Calu3 (cell line): ENCODE measurements at regions not wholly inside any gene's neighbourhood (a gene's known extent, or its start where the extent isn't known, plus 50 kb on each side); places are given as distances from the start of the nearest gene placed in this dataset.

ENCODE experiments used
- BruUV-seq: library from RNA; stranded (reverse); fragments of 400-500 nt; replicated peaks from 2 replicates; lab custom pipeline; 2021; lab: Mats Ljungman, UMichigan
- CTCF ChIA-PET: fragments of 300-600 bp; sonication (Branson Sonifier 250); formaldehyde crosslinking; loops from one replicate; lab custom pipeline; 2022; ENCODE audit warnings: antibody characterized with exemption; lab: Charles Lee
- DNase-seq: peaks from one replicate; pipeline ENCODE4 v3.0.0; 2022
- H3K27ac Mint-ChIP-seq: one replicate; pipeline ENCODE4 v1.8.0; 2022; ENCODE audit warnings: mixed read lengths; ENCODE audit not compliant: unreplicated experiment
- H3K27me3 Mint-ChIP-seq: one replicate; pipeline ENCODE4 v1.8.0; 2022; ENCODE audit warnings: mixed read lengths; ENCODE audit not compliant: unreplicated experiment
- H3K36me3 Mint-ChIP-seq: one replicate; pipeline ENCODE4 v1.8.0; 2022; ENCODE audit warnings: mild to moderate bottlenecking, moderate library complexity, mixed read lengths; ENCODE audit not compliant: insufficient read depth, unreplicated experiment
- H3K4me1 Mint-ChIP-seq: one replicate; pipeline ENCODE4 v1.8.0; 2022; ENCODE audit warnings: mild to moderate bottlenecking, low read depth, mixed read lengths; ENCODE audit not compliant: unreplicated experiment
- H3K4me3 Mint-ChIP-seq: one replicate; pipeline ENCODE4 v1.8.0; 2022; ENCODE audit warnings: mild to moderate bottlenecking, low read depth, moderate library complexity, mixed read lengths; ENCODE audit not compliant: unreplicated experiment
- H3K9me3 Mint-ChIP-seq: one replicate; pipeline ENCODE4 v1.8.0; 2022; ENCODE audit warnings: low read depth, mixed read lengths; ENCODE audit not compliant: unreplicated experiment
- CTCF ChIP-seq: fragments of 200-600 bp; IDR thresholded peaks from one replicate; pipeline ENCODE4 v1.8.0; 2022; ENCODE audit warnings: antibody characterized with exemption; ENCODE audit not compliant: unreplicated experiment
- intact Hi-C: fragments of 100-400 bp; cut with micrococcal nuclease; formaldehyde crosslinking; loops from one replicate; pipeline ENCODE4 v1.10.0; 2022; ENCODE audit not compliant: unreplicated experiment

GRCh38 chr22:47437636-47438035 is 675.2 kb downstream of the TBC1D22A start:
- no peaks in the 10 kb centered on the region for H3K36me3 Mint-ChIP-seq
- no peaks in the 10 kb centered on the region for H3K4me1 Mint-ChIP-seq
- no peak for TF ChIP-seq CTCF
- H3K27me3 Mint-ChIP-seq: no peaks in the 10 kb centered on the region
- no TSS peak for BruUV-seq
- no peak overlapping the region for H3K4me3 Mint-ChIP-seq
- DNase-seq: no peak
- H3K9me3 Mint-ChIP-seq: peaks cover 15% of the 10 kb centered on the region
- CTCF ChIA-PET: no interaction called here
- H3K27ac Mint-ChIP-seq: no peak overlapping the region
- intact Hi-C loops: no loop called here

GRCh38 chr22:47437110-47437509 is 674.7 kb downstream of the TBC1D22A start:
- intact Hi-C loops: no loop called here
- no peak for DNase-seq
- no peaks in the 10 kb centered on the region for H3K36me3 Mint-ChIP-seq
- CTCF ChIA-PET: no interaction called here
- no peak overlapping the region for H3K4me3 Mint-ChIP-seq
- no peak overlapping the region for H3K27ac Mint-ChIP-seq
- no peaks in the 10 kb centered on the region for H3K4me1 Mint-ChIP-seq
- H3K27me3 Mint-ChIP-seq: no peaks in the 10 kb centered on the region
- TF ChIP-seq CTCF: no peak
- peaks cover 12% of the 10 kb centered on the region for H3K9me3 Mint-ChIP-seq
- no TSS peak for BruUV-seq

GRCh38 chr22:47435826-47436225 is 673.4 kb downstream of the TBC1D22A start:
- Mint-ChIP-seq H3K36me3 (no peaks in the 10 kb centered on the region), H3K27me3 (no peaks in the 10 kb centered on the region), H3K4me3 (no peak overlapping the region), H3K9me3 (peaks cover 12% of the 10 kb centered on the region), H3K27ac (no peak overlapping the region), H3K4me1 (no peaks in the 10 kb centered on the region)
- DNase-seq: no peak
- BruUV-seq: no TSS peak
- CTCF ChIA-PET: no interaction called here
- intact Hi-C loops: no loop called here
- no peak for TF ChIP-seq CTCF

GRCh38 chr22:47435204-47435487 is 672.7 kb downstream of the TBC1D22A start:
- CTCF ChIA-PET: no interaction called here
- H3K4me3 Mint-ChIP-seq: no peak overlapping the region
- H3K9me3 Mint-ChIP-seq: peaks cover 8% of the 10 kb centered on the region
- no peak for DNase-seq
- H3K27me3 Mint-ChIP-seq: no peaks in the 10 kb centered on the region
- no peaks in the 10 kb centered on the region for H3K36me3 Mint-ChIP-seq
- no TSS peak for BruUV-seq
- TF ChIP-seq CTCF: no peak
- H3K27ac Mint-ChIP-seq: no peak overlapping the region
- H3K4me1 Mint-ChIP-seq: no peaks in the 10 kb centered on the region
- intact Hi-C loops: no loop called here
